IMR-90 (cell line): ENCODE measurements at regions not wholly inside any gene's neighbourhood (a gene's known extent, or its start where the extent isn't known, plus 50 kb on each side); places are given as distances from the start of the nearest gene placed in this dataset.

ENCODE experiments used
- ATAC-seq: fragments of 200-7000 bp; cut with Tn5 transposase; 2 replicates; pipeline ENCODE4 v1.9.1; 2020; ENCODE audit warnings: low read depth, mild to moderate bottlenecking, moderate library complexity
- BruUV-seq: library from RNA; stranded (reverse); fragments of 400-500 nt; replicated peaks from 2 replicates; lab custom pipeline; 2021; lab: Mats Ljungman, UMichigan
- CTCF ChIA-PET: fragments of 300-600 bp; formaldehyde crosslinking; extraction: SDS; loops from one replicate; lab custom pipeline; 2021; ENCODE audit warnings: antibody characterized with exemption; lab: Yijun Ruan, JAX
- POLR2A ChIA-PET: fragments of 300-600 bp; sonication (Branson Sonifier 250); formaldehyde crosslinking; loops from one replicate; lab custom pipeline; 2022; ENCODE audit warnings: antibody characterized with exemption; ENCODE audit not compliant: unreplicated experiment; lab: Charles Lee
- DNase-seq: peaks from one replicate; pipeline ENCODE4 v3.0.0; 2013
- H2AFZ ChIP-seq: replicated peaks from 2 replicates; pipeline ENCODE3; 2013; ENCODE audit warnings: low read length, mild to moderate bottlenecking; ENCODE audit not compliant: poor library complexity
- H2AK5ac ChIP-seq: 2 replicates; pipeline ENCODE4 v1.6.1; 2013; ENCODE audit warnings: low read depth, low read length, inconsistent platforms
- H2AK9ac ChIP-seq: replicated peaks from 2 replicates; pipeline ENCODE3; 2013; ENCODE audit warnings: mild to moderate bottlenecking, low read depth, low read length, moderate library complexity; ENCODE audit not compliant: poor library complexity
- H2BK120ac ChIP-seq: 2 replicates; pipeline ENCODE4 v1.6.1; 2013; ENCODE audit warnings: low read depth, low read length, inconsistent platforms
- H2BK15ac ChIP-seq: 3 replicates; pipeline ENCODE4 v1.6.1; 2013; ENCODE audit warnings: low read depth, low read length, inconsistent platforms
- H2BK20ac ChIP-seq: 2 replicates; pipeline ENCODE4 v1.6.1; 2013; ENCODE audit warnings: low read depth, mild to moderate bottlenecking, inconsistent platforms, low read length, moderate library complexity
- H2BK5ac ChIP-seq: 2 replicates; pipeline ENCODE4 v1.6.1; 2013; ENCODE audit warnings: mild to moderate bottlenecking, low read depth, low read length, inconsistent platforms; ENCODE audit not compliant: poor library complexity, severe bottlenecking
- H3K14ac ChIP-seq: replicated peaks from 2 replicates; pipeline ENCODE4 v1.6.1; 2013; ENCODE audit warnings: low read depth, low read length, inconsistent platforms
- H3K18ac ChIP-seq: 2 replicates; pipeline ENCODE4 v1.6.1; 2013; ENCODE audit warnings: low read depth, low read length, control low read depth
- H3K23ac ChIP-seq: 2 replicates; pipeline ENCODE4 v1.6.1; 2013; ENCODE audit warnings: low read depth, low read length, inconsistent platforms
- H3K27ac ChIP-seq: 2 replicates; pipeline ENCODE4 v1.5.1; 2013; ENCODE audit warnings: mild to moderate bottlenecking, control low read depth, low read length; ENCODE audit not compliant: insufficient read depth
- H3K27me3 ChIP-seq: 2 replicates; pipeline ENCODE4 v1.6.1; 2013; ENCODE audit warnings: low read length; ENCODE audit not compliant: control insufficient read depth, insufficient read depth
- H3K36me3 ChIP-seq: 2 replicates; pipeline ENCODE4 v1.6.1; 2013; ENCODE audit warnings: low read length, mixed read lengths; ENCODE audit not compliant: control insufficient read depth, insufficient read depth
- H3K4ac ChIP-seq: 2 replicates; pipeline ENCODE4 v1.6.1; 2013; ENCODE audit warnings: low read depth, low read length, inconsistent platforms
- H3K4me1 ChIP-seq: 2 replicates; pipeline ENCODE4 v1.6.1; 2013; ENCODE audit warnings: low read length, mixed read lengths; ENCODE audit not compliant: control insufficient read depth, insufficient read depth
- H3K4me2 ChIP-seq: 2 replicates; pipeline ENCODE4 v1.6.1; 2013; ENCODE audit warnings: low read depth, mild to moderate bottlenecking, control low read depth, low read length, moderate library complexity
- H3K4me3 ChIP-seq: 2 replicates; pipeline ENCODE4 v1.5.1; 2013; ENCODE audit warnings: low read depth, mild to moderate bottlenecking, control low read depth, low read length, moderate library complexity; ENCODE audit not compliant: insufficient read depth
- H3K56ac ChIP-seq: 2 replicates; pipeline ENCODE4 v1.6.1; 2013; ENCODE audit warnings: low read length, inconsistent platforms; ENCODE audit not compliant: insufficient read depth; ENCODE audit errors: extremely low read depth
- H3K79me1 ChIP-seq, 2 experiments: 2 replicates each; pipeline ENCODE4 v1.6.1; 2013; ENCODE audit warnings: low read length in 2 of 2, inconsistent platforms in 1 of 2, low read depth in 1 of 2
- H3K9ac ChIP-seq: 2 replicates; pipeline ENCODE4 v1.6.1; 2013; ENCODE audit warnings: low read depth, low read length, control low read depth
- H3K9me1 ChIP-seq: 2 replicates; pipeline ENCODE4 v1.6.1; 2013; ENCODE audit warnings: low read length, inconsistent platforms; ENCODE audit not compliant: insufficient read depth
- H3K9me3 ChIP-seq: 2 replicates; pipeline ENCODE4 v1.6.1; 2013; ENCODE audit warnings: low read length; ENCODE audit not compliant: control insufficient read depth, insufficient read depth
- H4K20me1 ChIP-seq: 2 replicates; pipeline ENCODE4 v1.6.1; 2013; ENCODE audit warnings: low read length, inconsistent platforms; ENCODE audit not compliant: insufficient read depth
- H4K5ac ChIP-seq: 2 replicates; pipeline ENCODE4 v1.6.1; 2013; ENCODE audit warnings: mild to moderate bottlenecking, low read depth, low read length, control low read depth
- H4K8ac ChIP-seq, 2 experiments: 2 replicates each; pipeline ENCODE4 v1.6.1; 2013; ENCODE audit warnings: low read depth in 2 of 2, low read length in 2 of 2, control low read depth in 1 of 2, inconsistent platforms in 1 of 2
- H4K91ac ChIP-seq: 2 replicates; pipeline ENCODE4 v1.6.1; 2013; ENCODE audit warnings: low read depth, low read length, inconsistent platforms; ENCODE audit not compliant: insufficient read depth
- CEBPB ChIP-seq: IDR thresholded peaks from 2 replicates; pipeline ENCODE4 v1.6.1; 2012; ENCODE audit warnings: low read depth, low read length, improper control_type of control experiment
- CTCF ChIP-seq: conservative IDR thresholded peaks from 2 replicates; pipeline ENCODE4 v1.5.1; 2012; ENCODE audit warnings: mild to moderate bottlenecking, low read depth, low read length, improper control_type of control experiment
- ELK1 ChIP-seq: fragments of 150-350 bp; IDR thresholded peaks from 2 replicates; pipeline ENCODE4 v1.6.1; 2016; ENCODE audit warnings: low read depth, mild to moderate bottlenecking, low read length, moderate library complexity, borderline replicate concordance
- FOS ChIP-seq: fragments of 150-350 bp; IDR thresholded peaks from 2 replicates; pipeline ENCODE4 v1.6.1; 2016; ENCODE audit warnings: low read depth, low read length
- MAFK ChIP-seq: IDR thresholded peaks from 2 replicates; pipeline ENCODE4 v1.6.1; 2012; ENCODE audit warnings: low read depth, low read length, improper control_type of control experiment
- MAZ ChIP-seq: IDR thresholded peaks from 2 replicates; pipeline ENCODE4 v1.6.1; 2012; ENCODE audit warnings: low read depth, mild to moderate bottlenecking, low read length, improper control_type of control experiment, moderate library complexity, borderline replicate concordance
- MXI1 ChIP-seq: IDR thresholded peaks from 2 replicates; pipeline ENCODE4 v1.6.1; 2012; ENCODE audit warnings: low read depth, mild to moderate bottlenecking, low read length, moderate library complexity, borderline replicate concordance
- NFE2L2 ChIP-seq: fragments of 150-350 bp; IDR thresholded peaks from 2 replicates; pipeline ENCODE4 v1.6.1; 2016; ENCODE audit warnings: low read depth, mild to moderate bottlenecking, low read length
- POLR2A ChIP-seq: IDR thresholded peaks from 2 replicates; pipeline ENCODE4 v1.6.1; 2012; ENCODE audit warnings: mild to moderate bottlenecking, low read depth, low read length
- RCOR1 ChIP-seq: IDR thresholded peaks from 2 replicates; pipeline ENCODE4 v1.6.1; 2012; ENCODE audit warnings: mild to moderate bottlenecking, low read length, improper control_type of control experiment; ENCODE audit not compliant: insufficient replicate concordance
- RFX5 ChIP-seq: IDR thresholded peaks from 2 replicates; pipeline ENCODE4 v1.8.0; 2012; ENCODE audit warnings: low read depth, mild to moderate bottlenecking, low read length, moderate library complexity
- SMC3 ChIP-seq: fragments of 150-350 bp; IDR thresholded peaks from 2 replicates; pipeline ENCODE4 v1.6.1; 2016; ENCODE audit warnings: low read depth, mild to moderate bottlenecking, antibody characterized with exemption, low read length, moderate library complexity
- USF2 ChIP-seq: fragments of 150-350 bp; IDR thresholded peaks from 2 replicates; pipeline ENCODE4 v1.6.1; 2017; ENCODE audit warnings: mild to moderate bottlenecking, antibody characterized with exemption, low read length, low read depth
- WGBS, 2 experiments: methylation state at CpG; one replicate each; pipeline versions ENCODE4 v1.1.5 to v1.1.7; 2013; ENCODE audit warnings: missing lambda C conversion rate in 2 of 2; ENCODE audit not compliant: insufficient read length in 1 of 2; ENCODE audit errors: extremely low coverage in 2 of 2; 5-methylcytosine and 5-hydroxymethylcytosine counted together
- dilution Hi-C: fragments of 300-500 bp; cut with HindIII; formaldehyde crosslinking; loops from one replicate; pipeline ENCODE4 v1.14.3; 2018; ENCODE audit warnings: low sequenced_read_pairs; ENCODE audit not compliant: unreplicated experiment
- in situ Hi-C: fragments of 300-500 bp; cut with MboI; formaldehyde crosslinking; loops from 3 replicates; pipeline ENCODE4 v1.14.3; 2019; ENCODE audit warnings: low sequenced_read_pairs, inconsistent platforms, mixed read lengths
- intact Hi-C: fragments of 100-400 bp; cut with micrococcal nuclease; formaldehyde crosslinking; loops from 2 replicates; pipeline ENCODE4 v1.10.0; 2022

- H3K27me3 ChIP-seq: no peaks in the 10 kb centered on the region
- no peak overlapping the region for H4K8ac ChIP-seq
- H3K14ac ChIP-seq: no peak overlapping the region
- no peak overlapping the region for H3K4me3 ChIP-seq
- no peak for ATAC-seq
- no peak overlapping the region for H3K9ac ChIP-seq
- no peak overlapping the region for H3K56ac ChIP-seq
- H4K5ac ChIP-seq: no peak overlapping the region
- ChIA-PET POLR2A (no interaction called here), CTCF (interaction anchor here (1.1 kb wide), 1 partner anchor 15 kb away, joined by 3 read pairs; no protein-coding TSS in a partner anchor)
- no peaks in the 10 kb centered on the region for H3K79me1 ChIP-seq
- TF ChIP-seq NFE2L2: no peak
- no peak for TF ChIP-seq CTCF
- TF ChIP-seq CEBPB: no peak
- no peak for TF ChIP-seq FOS
- no peak for TF ChIP-seq POLR2A
- TF ChIP-seq USF2: no peak
- TF ChIP-seq MXI1: no peak
- no peak for TF ChIP-seq MAFK
- no peak for TF ChIP-seq RFX5
- TF ChIP-seq RCOR1: no peak
- no peak for TF ChIP-seq MAZ
- TF ChIP-seq SMC3: no peak
- TF ChIP-seq ELK1: no peak
- H3K27ac ChIP-seq: no peak overlapping the region
- H2BK5ac ChIP-seq: no peak overlapping the region
- no peak overlapping the region for H3K18ac ChIP-seq
- no peak overlapping the region for H3K23ac ChIP-seq
- WGBS, 2 experiments: no CpG with 5 or more reads among the region's 7 CpGs
- no peak overlapping the region for H2AK9ac ChIP-seq
- H4K20me1 ChIP-seq: no peaks in the 10 kb centered on the region
- H4K91ac ChIP-seq: no peak overlapping the region
- intact Hi-C loops: no loop called here
- no peaks in the 10 kb centered on the region for H3K4me1 ChIP-seq
- dilution Hi-C loops: no loop called here
- H2BK120ac ChIP-seq: no peak overlapping the region
- no peaks in the 10 kb centered on the region for H3K36me3 ChIP-seq
- no peak overlapping the region for H2BK15ac ChIP-seq
- no peak overlapping the region for H3K4ac ChIP-seq
- H3K9me3 ChIP-seq: no peaks in the 10 kb centered on the region
- H3K9me1 ChIP-seq: no peaks in the 10 kb centered on the region
- H2BK20ac ChIP-seq: no peak overlapping the region
- no peak overlapping the region for H2AFZ ChIP-seq
- in situ Hi-C loops: no loop called here
- no peak overlapping the region for H2AK5ac ChIP-seq
- no TSS peak for BruUV-seq
- no peak for DNase-seq
- H3K4me2 ChIP-seq: no peak overlapping the region
Measured at GRCh38 chr4:79210636-79211049, 115.2 kb downstream of the NAA11 start.
